ENCODE measurements at regions not wholly inside any gene's neighbourhood (a gene's known extent, or its start where the extent isn't known, plus 50 kb on each side); places are given as distances from the start of the nearest gene placed in this dataset.
"Not testable (repeated sequence)": the region's sequence is repeated elsewhere in the genome, so short reads cannot be mapped to it uniquely, and the experiment has no call there.

- DNase-seq, result peak; percentile 4
These were observed 82.9 kb downstream of the LAS1L start for GRCh38 chrX:65451663-65452062.

GRCh38 chrX:65420154-65420553, 114.4 kb downstream of the LAS1L start:
- no peak for DNase-seq

GRCh38 chrX:65407662-65408061, 126.9 kb downstream of the LAS1L start:
- DNase-seq, result not testable (repeated sequence)

GRCh38 chrX:65407157-65407626, 127.4 kb downstream of the LAS1L start:
- no peak for DNase-seq

GRCh38 chrX:65406532-65406931, 128.1 kb downstream of the LAS1L start:
- no peak for DNase-seq

GRCh38 chrX:65392284-65392683, 142.3 kb downstream of the LAS1L start:
- no peak for DNase-seq

- not testable (repeated sequence) for DNase-seq
These were observed 145.5 kb downstream of the LAS1L start for GRCh38 chrX:65389120-65389519.
